ENCODE measurements at regions not wholly inside any gene's neighbourhood (a gene's known extent, or its start where the extent isn't known, plus 50 kb on each side); places are given as distances from the start of the nearest gene placed in this dataset.

- TF ChIP-seq SP1 (IDR thresholded peaks at IDR 0.05) (no peak), HDGF (IDR thresholded peaks at IDR 0.05; ENCODE audit: borderline replicate concordance) (no peak), SUZ12 (IDR thresholded peaks at IDR 0.05) (no peak), TARDBP (IDR thresholded peaks at IDR 0.05) (no peak), FOXA1 (IDR thresholded peaks at IDR 0.05) (no peak), ARNT (IDR thresholded peaks at IDR 0.05) (no peak), FOXK2 (IDR thresholded peaks at IDR 0.05) (no peak), LEF1 (IDR thresholded peaks at IDR 0.05; ENCODE audit: borderline replicate concordance) (no peak)
These were observed 1697.9 kb downstream of the PCDH9 start for GRCh38 chr13:65532231-65532630.

Measured in HEK293T (cell line).